ENCODE measurements at regions not wholly inside any gene's neighbourhood (a gene's known extent, or its start where the extent isn't known, plus 50 kb on each side); places are given as distances from the start of the nearest gene placed in this dataset.

DNA sequence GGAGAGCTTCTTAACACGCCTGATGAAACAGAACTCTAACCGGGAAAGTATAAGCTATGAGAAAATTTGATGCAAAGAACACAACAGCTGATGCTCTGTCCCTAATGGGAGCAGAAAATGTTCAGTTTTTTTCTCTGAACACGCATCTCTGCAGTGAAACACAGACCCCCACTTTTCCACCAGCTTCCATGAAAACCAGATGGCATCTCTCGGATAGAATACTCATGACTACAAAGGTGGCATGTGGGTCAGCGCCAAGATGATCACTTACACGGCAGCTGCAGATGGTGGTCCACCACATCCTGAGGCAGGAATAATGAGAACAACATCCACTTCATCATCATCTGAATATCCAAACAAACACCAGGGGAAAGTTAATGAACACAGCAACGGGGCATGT is 85.2 kb upstream of the CNR1 start:
- DNase-seq, result no peak

DNA sequence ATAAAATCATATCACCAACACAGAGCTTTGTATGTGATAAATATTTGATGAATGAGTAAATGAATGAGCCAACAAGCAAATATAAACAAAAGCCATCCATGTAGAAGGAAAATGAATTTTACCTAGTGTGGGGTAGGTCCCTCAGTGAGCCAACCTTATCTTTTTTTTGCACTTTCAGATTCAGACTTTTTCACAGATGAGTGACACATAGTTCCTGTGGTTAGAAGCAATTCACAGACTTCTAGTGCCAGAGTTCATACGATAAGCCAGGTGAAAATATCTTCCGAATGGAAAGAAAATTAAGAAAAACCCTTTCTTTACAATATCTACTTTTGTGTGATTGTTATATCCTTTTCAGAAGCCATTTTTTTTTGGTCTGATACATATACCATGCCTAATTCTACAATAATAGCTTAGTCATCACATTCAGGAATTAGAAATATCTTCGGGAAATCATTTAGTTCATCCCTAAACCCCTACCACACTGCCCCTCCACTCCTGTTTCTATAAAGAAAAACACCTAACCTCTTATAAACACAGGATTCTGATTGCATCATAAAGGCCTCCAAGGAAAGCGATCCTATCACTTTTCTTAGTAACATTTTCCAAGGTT is 82.7 kb upstream of the CNR1 start:
- no peak for DNase-seq

DNA sequence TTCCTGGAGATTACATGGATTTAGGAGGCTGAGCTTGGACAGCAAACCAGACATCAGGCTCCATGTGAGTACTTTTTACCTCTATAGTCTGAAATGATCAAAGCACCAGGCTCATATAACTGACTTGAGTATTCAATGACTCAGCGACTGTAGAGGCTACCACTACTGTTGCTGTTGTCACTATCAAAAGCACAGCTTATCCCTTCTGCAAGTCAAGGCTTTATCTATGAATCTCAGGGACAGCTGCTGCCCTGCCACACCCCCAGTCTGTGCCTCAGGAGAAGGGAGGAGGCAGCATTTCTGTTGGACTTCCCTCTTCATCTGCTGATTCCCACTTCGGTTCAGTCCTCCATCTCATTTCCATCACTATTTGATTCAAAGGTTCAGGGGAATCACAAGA is 80.5 kb upstream of the CNR1 start:
- DNase-seq, result no peak

DNA sequence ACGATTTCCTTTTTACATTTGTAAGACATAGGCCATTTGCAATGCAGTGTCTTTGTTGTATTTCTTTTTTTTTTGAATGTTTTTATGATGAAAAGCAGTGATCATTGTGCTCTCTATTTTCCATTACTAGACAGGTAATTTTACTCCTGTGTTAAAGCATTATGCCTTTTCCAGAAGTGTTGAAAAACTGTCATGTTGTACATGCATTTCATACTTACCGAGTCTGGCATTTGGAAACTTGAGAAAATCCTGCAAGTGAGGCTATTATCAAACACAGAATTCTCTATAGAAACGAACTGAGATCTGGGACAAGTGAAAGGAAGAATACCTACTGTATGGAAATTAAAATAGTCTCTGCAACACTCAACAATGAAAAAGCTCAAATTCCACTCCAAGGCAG is 78.6 kb upstream of the CNR1 start:
- no peak for DNase-seq

DNA sequence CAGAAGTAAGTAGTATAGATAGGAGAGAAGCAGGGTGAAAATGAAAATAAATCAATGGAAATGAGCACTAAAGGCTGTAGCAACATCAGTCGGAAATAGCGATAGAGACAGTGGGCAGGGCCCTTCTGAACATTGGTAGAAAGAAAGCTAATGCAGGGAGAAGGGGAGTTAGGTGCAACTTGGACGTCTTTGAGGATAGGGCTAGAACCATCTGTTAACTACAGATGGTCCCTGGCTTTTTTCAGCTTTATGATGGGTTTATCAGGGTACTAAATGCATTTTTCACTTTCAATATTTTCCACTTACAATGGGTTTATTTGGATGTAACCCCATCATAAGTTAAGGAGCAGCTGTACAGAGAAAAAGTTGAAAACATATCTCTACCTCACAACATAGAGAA is 72.8 kb upstream of the CNR1 start:
- no peak for DNase-seq

DNA sequence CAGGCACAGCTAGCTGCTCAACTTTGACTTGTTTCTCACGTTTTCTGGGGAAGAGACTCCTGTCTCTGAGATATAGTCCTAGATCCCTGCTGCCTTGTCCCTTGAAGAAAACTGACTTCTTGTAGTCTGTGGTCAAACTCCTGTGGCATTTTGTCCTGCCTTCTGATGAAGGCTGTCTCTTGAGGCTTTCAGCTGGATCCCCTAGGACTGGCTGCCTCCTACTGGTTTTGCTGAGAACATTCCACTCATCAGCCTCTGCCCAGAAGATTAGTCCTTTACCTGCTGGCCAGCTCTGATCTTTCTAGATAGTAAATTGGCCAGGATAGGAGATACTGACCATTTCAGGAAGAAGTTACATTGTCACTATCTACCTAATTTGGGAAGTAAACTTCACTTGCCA is 71.9 kb upstream of the CNR1 start:
- no peak for DNase-seq

DNA sequence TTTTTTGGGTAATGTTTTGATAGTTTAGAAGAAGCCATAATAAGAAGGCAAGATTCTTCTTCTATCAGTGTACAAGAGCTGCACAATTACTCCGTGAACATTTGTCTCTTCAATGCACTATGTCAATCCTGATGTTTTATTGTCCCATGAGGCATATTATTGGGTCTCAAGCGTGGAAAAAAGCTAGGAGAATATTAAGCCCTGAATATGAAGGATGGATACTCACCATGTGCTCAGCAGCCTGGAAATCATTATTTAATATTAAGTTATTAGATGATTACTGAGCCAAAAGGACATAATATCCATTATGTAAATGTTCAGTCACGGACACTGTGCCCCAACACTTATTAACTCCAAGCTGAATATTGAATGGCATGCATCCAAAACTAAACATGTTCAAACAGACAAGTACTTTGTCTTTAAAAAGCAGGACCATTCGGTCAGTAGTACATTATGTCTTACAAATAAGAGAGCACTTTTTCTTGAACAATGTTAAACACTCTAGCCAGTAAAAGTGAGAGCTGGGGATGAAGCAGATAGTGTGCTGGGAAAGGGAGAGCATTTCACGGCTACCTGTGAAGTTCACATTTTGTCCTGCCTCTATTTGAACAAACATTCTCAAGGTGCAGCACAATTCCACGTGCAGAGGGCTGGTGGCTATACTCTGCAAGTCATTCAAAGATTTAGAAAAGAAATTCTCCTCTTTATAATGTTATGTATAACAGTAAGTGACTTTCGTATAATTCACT is 70.6 kb upstream of the CNR1 start:
- DNase-seq, result no peak

DNA sequence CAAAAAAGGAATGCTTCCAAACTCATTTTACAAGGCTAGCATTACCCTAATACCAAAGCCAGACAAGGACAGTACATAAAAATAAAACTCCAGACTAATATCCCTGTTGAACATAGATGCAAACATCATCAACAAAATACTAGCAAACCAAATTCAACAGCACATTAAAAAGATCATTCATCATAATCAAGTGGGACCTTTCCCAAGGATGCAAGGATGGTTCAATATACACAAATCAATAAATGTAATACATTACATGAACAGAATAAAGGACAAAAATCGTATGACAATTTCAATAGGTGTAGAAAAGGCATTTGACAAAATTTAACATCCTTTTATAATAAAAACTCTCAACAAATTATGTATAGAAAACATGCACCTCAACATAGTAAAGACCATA is 66.6 kb upstream of the CNR1 start:
- no peak for DNase-seq

DNA sequence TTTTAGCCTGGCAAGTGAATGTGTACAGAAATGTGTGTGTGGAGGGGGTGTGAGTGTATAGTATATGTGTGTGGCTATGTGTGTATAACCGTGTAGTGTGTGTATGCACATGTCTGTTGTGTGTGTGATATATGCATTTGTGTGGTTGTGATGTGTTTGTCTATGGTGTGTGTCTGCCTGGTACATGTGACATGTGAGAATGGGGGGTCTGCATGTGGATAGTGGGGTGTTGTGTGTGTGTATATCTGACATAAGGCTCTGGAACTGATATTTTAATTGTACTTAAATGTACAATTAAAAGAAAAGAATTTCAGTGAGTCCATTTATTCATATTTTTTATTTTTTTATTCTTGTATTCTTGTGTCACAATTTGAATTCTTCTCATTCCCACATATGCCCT is 57.2 kb upstream of the CNR1 start:
- no peak for DNase-seq

DNA sequence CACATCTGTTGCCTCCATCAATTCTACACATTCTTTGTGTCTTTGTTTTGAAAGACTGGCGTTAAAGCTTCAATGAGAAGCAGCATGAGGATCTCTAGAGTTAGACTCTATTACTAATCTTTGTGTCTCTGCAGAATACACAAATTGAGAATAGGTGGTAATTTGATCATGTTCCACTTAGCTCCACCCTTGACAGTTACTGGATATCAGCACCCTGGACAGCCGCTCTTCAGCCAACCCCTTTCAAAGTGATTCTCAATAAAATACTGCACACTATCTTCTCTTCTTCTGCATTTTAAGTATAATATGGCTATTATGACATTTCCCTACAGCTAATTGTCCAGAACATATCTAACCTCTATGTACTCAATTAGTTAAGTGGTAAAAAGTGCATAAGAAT is 54.3 kb upstream of the CNR1 start:
- no peak for DNase-seq

DNA sequence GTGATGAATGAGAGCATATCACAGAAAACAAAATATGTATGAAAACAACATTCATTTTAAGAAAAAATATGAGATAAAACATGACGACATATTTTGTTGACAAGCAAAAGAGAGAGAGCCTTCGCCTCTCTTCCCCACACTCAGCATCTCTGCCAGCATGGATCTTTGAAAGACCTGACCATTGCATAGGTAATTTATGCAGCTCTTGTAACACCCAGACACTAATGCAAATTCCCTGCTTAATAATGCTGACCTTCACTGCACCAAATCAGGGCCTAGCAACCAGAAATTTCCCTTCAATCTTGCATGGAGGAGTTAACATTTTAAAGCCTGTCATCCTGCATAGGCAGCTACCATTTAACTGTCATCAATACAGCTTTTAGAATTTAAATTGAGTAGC is 50.0 kb upstream of the CNR1 start:
- DNase-seq, result no peak
